Embryonic facial prominence (tissue), 1 donor: ENCODE measurements at regions not wholly inside any gene's neighbourhood (a gene's known extent, or its start where the extent isn't known, plus 50 kb on each side); places are given as distances from the start of the nearest gene placed in this dataset.
A peak's percentile ranks its signal among the peaks of the same experiment; 100 is the strongest.
"Not testable (repeated sequence)": the region's sequence is repeated elsewhere in the genome, so short reads cannot be mapped to it uniquely, and the experiment has no call there.

Source experiments
- DNase-seq: peaks from one replicate; pipeline ENCODE4 v3.0.0-alpha.2; 2016; ENCODE audit errors: extremely low spot score

DNA sequence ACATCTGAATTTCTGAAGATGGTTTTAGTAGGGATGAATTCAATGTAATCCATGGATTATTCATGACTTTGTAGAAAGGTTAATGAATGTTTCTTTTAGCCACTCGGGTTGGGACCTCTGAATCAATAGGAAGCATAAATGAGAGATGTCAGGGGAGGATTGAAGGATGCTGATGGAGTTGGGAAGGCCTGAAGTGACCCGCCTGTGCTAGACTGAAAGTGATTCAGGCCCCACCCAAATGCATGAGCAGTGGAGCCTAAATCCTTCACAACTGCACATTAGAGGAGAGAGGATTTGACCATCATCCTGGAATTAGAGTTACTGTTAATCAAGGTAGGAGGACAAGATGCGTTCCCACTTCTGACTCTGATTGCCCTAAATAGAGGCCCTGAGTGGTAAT lies 162.2 kb upstream of the PTPN20 start:
- not testable (repeated sequence) for DNase-seq

DNA sequence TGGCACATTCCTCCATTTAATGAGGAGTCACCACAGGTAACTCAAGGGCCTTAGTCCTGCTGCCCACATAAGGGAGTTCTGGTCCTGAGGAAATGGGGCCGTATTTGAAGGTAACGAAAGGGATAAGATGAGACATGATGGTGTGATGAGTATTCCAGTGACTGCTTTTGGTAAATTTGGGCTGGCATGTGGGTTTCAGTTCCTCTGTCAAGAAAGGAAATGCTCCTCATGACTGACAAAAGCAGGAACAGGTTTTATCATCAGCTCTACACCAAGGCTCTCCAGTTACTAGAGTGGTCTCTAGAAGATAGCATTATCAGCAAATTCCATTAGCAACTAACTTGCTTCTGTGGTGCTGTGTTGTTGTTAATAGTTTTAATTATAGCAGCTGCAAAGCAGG lies 161.8 kb upstream of the PTPN20 start:
- not testable (repeated sequence) for DNase-seq

DNA sequence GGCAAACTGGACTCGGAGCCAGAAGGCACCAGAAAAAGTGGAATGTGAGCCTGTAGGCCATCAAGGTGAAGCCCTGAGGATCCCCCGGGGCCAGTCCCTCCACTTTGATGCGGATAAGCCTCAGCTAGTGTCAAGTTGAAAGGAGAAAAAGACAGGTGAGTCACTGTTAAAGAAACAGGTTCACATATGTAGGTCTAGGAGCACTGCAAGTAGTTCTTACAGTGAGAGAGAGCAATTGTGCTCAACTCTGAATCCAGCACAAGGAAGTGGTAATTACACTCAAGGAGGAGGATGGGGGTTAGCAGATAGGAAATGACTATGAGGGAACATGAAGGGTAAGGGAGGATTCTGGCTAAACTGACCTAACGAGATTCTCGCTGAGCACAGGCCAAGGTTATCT lies 157.5 kb upstream of the PTPN20 start:
- not testable (repeated sequence) for DNase-seq

DNA sequence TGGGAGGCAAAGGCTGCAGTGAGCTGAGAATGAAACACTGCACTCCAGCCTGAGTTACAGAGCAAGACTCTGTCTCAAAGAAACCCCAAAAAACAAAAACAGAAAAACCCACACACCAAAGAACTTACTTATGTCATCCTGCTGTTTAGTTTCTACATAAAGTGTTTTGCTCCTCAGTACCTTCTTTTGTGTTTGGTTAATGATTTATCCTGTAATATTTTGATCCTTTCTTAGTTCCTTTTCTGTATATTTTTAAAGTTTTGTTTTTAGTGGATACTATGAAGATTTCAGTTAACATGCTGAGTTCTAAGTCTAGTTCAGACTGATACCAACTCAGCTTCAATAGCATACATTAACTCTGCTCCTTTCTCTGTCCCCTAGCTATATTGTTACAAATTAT lies 149.8 kb upstream of the PTPN20 start:
- DNase-seq = not testable (repeated sequence)

DNA sequence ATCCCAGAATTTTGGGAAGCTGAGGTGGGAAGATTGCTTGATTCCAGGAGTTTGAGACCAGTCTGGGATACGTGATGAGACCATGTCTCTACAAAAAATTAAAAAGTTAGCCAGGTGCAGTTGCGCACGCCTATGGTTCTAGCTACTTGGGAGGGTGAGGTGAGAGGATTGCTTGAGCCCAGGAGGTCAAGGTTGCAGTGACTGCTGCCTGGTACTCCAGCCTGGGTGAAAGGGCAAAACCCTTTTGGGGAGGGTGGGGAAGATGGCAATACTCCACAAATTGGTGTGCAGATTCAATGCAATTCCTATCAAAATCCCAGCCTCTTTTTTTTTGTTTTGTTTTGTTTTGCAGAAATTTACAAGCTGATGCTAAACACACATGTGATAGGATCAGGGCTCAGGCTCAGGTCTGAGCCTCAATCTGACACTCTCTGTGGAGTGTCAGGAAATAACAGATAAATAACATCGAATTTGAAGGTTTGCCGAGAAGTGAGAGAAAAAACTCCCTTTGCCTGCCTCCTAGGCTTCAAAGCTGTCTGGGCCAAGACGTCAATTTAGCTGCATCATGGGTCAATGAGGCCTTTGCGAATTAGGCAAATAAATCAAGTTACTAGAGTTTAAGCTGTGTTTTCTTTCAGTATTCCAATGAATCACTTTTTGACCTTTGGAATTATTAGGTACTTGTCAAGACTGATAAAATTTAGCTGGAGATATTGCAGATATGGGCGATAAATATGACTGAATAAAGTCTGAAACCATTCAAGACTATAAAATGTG lies 142.5 kb upstream of the PTPN20 start:
- DNase-seq = not testable (repeated sequence)

DNA sequence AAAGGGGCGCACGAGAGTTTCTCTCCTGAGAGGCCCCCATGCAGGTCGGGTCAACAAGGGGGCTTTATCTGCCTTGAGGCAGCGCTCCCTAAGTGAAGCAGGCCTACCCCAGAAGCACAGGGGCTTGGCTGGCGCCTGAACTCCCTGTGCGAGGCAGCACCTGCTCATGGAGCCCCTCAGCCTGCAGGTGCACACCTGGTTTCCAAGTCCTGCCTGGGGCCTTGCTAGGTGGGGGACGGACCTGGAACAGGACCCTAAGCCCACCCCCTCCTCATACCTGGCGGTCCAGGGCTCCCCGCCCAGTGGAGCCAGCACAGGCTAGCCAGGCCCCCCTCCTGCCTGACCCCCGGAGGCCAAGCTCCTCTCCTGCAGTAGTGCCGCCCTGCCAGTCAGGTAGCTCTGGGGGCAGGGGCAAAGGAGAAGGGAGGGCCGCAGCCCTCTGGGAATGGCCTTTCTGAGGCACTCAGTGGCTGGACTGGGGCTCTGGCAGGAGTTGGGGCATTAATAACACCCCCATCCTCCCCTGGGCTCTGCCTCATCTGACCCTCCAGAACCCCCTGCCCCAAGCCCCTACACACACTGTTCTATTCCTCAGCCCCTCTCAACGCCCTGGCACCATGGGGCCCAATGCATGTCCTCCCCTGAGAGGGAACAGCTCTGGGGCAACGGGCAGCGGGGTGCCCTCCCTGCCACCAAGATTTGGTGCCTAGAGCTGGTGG lies 137.9 kb upstream of the PTPN20 start:
- not testable (repeated sequence) for DNase-seq

DNA sequence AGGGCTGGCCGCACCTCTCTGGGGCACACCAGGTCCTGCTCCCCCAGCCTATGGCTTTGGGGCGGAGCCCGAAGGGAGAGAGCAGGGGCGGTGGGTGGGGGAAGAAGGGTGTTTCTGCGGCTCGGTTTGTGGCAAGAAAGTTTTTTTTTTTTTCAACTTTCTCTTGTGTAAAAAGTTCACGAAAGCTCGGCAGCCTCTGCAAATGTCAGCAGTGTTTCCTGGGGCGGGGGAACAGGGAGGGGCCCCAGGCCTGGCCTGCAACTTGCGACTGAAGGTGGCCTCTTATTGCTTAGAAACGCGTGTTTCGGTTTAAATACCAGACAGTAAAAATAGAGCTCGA lies 137.4 kb upstream of the PTPN20 start:
- DNase-seq = not testable (repeated sequence)

DNA sequence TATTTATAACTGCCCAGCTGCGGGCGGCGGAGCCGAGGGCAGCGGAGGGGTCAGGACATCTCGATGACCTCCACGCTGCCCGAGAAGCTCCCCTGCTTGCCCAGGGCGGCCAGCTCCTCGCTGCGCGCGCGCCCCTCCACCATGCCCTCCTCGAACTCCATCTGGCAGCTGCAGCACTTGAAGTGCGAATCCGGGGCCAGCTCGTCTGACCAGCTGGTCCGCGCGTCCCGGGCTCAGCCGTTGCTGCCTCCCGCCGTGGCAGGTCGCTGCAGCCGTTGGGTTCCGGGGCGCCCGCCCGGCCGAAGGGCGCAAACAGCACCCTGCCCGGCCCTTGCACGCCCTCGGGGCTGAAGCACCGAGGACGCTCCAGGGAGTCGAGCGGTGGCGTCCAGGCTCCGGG lies 136.9 kb upstream of the PTPN20 start:
- DNase-seq = not testable (repeated sequence)

DNA sequence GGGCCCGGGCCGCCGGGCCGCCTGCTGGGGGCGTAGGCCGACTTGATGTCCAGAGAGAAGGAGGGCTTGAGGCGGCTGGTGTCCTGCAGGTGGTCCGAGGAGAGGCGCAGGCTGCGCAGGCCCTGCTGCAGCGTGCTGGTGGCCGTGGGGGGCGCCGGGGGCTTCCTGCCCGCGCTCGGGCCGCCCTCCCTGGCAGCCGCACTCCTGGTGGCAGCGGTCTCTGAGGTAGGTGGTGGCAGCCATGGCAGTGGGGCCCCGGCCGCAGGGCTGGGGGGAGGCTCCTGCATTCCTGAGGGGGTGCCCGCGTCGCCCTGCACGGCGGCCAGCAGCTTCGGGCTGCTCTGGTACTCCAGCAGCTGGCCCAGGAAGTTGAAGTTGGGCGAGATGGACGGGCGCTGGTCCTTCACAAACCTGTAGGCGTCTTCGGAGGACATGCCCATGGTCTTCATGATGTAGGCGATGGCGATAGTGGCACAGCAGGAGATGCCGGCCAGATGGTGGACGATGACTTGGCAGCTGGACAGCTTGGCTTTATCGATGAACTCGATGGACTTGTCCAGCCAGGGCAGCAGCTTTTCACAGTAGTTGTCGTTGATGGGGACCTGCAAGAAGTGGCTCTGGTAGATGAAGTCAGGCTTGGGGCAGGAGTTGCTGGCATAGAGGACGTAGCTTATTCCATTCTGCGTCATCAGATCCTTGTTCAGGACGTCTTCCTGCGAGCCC lies 136.1 kb upstream of the PTPN20 start:
- not testable (repeated sequence) for DNase-seq

DNA sequence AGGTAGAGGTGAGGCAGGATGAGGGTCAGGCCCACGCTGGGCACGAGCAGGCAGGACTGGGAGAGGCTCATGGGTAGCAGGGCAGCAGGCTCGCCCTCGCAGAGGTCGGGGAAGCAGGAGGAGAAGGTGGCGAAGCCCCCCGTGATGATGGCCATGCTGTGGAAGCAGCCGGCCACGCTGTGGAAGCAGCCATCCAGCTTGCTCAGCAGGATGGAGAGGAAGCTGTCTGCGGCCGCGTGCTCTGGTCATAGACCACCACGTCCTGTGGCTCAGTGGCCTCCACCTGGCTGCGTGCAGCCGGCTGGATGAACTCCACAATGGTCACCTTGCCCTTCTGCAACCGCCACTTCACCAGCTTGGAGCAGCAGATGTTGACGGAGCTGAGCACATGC lies 135.6 kb upstream of the PTPN20 start:
- DNase-seq = not testable (repeated sequence)

DNA sequence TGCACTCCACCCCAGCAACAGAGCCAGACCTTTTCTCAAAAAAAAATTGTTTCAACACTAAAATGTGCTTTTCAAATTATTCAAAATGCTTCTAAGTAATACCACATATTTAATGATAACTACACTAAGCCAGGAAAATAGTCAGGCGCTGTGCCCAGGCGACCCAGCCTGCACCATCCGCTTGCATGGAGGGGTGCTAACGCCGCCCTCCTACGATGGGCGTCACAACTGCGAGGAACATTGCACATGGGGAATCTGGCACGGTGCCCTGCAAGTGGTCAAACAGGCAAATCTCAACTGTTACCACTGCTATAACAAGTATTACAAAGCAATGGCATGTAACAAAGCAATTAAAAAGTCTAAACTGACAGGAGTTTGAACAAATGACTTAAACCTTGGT lies 131.7 kb upstream of the PTPN20 start:
- DNase-seq = not testable (repeated sequence)

DNA sequence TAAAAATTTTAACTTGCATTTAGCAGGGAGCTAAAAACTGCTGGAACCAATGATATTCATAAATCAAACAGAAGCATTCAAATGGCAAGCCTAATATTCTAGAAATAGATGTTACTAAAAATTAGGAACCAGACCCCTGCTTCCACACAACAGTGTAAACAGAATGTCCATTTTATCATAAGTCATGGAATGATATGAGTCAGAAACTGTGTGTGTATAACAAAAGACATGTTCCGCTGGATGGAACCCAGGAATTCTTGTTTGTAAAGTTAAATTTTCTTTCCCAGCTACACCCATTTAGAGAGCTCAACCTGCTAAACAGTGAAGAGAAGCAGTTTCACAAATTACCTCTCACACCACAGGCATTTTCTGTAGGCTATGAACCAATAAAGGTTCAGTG lies 131.1 kb upstream of the PTPN20 start:
- DNase-seq = not testable (repeated sequence)

DNA sequence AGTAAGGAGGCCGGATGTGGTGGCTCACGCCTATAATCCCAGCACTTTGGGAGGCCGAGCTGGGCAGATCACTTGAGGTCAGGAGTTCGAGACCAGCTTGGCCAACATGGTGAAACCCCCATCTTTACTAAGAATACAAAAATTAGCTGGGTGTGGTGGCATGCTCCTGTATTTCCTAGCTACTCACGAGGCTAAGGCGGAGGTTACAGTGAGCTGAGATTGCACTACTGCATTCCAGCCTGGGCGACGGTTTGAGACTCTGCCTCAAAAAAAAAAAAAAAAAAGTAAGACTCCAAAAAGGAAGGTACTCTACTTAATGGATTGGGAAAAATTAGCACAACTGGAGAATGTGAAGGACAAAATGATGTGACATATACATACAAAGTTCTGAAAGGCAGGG lies 130.2 kb upstream of the PTPN20 start:
- DNase-seq = not testable (repeated sequence)

DNA sequence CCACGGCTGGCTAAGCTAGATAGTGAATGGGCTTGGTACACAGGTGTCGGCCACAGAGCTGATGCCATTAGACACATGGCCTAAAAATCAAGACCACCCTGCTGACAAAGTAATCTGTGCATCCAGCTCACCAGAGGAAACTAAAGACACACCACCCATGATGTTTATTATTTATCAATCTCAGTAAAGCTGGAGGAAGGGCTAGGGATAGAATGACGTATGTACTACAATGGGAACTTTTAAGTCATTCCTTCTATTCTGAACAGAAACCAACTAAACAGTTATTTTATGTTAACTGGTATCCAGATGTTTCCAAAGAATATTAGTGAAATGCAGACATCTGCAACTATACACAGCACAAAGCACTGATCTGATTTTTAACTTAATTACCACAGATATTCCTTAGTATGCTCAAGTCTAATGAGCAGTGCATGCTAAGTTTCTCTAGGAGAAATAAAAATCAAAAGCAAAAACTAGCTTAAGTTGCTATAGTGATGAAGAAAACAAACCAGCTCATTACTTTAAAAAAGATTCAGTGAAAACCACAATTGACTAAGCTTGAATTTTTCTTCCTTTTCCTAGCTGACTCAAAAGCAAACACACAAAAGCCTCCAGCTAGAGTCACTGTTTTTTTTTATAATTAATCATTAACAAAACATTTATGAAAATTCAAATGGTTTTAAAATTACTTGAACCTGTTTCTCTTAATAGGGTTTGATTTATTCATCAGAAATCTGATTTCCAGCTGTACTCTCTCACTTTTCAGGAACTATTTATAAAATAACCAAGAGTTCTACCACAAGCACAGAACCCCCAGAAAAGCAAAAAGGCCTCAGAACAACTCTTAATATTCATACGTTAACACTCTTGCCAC lies 129.0 kb upstream of the PTPN20 start:
- DNase-seq = peak; percentile 7

DNA sequence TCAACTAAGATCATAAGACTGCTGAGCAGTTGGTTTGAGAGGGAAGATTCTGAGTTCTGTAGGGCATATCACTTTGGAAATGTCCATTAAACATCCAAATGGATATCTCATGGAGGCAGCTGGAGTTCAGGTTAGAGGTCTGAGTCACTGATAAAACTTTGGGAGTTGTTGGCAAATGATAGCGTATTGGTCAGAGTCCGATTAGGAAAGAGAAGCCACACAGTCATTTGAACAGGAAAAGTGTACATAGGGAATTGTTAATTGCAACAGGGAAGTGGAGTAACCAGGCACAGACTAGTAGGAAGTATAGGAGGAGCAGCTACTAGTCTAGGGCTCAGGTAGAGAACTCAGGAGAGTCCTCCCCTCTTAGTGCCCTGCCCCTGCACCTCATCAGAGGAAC lies 126.6 kb upstream of the PTPN20 start:
- DNase-seq = not testable (repeated sequence)

DNA sequence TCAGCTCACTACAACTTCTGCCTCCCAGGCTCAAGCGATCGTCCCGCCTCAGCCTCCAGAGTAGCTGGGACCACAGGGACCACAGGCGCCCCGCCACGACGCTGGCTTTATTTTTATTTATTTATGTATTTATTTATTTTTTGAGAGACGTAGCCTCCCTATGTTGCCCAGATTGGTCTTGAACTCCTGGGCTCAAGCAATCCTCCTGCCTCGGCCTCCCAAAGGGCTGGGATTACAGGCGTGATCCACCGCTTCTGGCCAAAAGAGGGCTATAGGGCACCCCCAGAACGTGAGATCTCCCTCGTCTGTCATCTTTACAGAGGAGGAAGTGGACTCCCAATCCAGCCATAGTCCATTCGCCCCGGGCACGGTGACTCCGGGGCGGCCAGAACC lies 125.1 kb upstream of the PTPN20 start:
- not testable (repeated sequence) for DNase-seq

DNA sequence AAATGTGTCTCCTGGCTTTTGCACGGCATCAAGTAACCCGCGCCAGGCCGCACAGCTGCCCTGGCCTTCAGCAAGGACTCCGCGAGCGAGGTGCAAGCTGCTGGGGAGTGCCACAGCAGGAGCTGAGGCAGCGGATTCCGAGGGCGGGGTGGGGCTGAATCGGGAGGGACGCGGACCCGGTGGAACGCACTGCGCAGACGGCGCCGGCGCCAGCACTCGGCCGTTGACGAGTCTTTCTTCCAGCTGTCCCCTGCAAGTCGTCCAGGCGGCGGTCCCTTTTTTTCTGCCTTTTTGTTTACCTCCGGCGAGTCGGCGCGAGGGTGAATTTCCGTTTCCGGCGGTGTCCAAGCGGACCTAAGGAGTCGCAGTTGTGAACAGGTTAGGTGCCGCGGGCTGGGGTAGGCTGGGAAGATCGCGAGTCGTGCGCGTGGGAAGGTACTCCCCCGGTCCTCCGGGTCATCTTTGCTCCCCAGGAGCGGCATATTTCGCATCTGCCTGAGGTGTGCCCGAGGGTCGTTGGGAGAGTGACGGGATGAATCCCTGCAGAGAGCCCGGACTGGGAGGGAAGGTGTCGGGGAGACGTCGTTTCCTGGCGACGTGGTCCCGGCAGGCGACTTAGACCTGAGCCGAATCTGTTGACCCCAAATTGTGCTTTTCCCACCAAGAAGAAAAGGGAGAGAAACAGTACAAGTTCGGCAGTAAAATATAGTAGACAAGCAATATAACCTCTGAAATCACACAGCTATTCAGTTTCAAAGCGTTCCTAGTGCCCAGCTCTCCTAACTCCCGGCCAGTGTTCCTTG lies 124.5 kb upstream of the PTPN20 start:
- not testable (repeated sequence) for DNase-seq

DNA sequence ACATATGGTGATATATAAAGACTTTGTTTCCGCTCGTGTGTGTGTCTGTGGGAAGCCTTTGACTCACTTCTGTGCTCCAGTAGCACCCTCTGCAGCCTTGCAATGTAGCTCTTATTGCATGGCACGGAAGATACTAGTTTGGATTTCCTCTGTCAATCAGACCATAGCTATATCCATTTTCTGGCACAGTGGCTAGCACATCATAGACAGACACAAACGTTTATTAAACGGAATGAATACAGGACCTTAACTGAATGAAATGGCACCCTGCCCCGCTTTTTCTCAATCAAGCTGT lies 124.0 kb upstream of the PTPN20 start:
- peak; percentile 32 for DNase-seq

DNA sequence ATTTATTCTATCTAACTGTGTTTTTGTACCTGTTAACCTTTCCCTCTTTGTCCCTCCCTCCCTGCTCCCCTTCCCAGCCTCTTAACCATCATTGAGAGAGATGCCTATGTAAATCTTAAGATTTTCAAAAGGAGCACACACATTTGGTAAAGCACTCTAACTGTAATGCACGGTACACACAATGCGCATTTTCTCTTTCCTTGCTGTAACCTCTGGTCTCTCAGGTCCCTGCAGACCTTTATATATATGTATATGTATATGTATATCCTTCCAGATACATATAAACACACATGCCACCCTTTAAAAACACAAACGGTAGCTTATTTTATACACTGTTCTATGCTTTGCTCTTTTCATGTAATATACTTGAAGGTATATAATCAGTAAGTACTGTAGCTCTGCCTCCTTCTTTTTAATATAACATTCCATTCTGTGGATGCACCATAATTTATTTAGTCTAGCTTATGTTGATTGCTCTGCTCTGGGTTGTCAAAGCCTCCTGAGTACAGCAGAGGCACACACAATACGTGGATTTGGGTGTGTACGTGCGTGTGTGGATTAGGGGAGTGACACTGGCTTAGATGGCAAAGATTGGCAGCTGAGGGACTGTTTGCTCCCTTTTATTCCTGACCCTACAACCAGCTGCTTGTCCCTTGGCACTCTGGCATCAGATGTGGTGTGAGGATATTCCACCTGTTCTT lies 118.4 kb upstream of the PTPN20 start:
- not testable (repeated sequence) for DNase-seq

DNA sequence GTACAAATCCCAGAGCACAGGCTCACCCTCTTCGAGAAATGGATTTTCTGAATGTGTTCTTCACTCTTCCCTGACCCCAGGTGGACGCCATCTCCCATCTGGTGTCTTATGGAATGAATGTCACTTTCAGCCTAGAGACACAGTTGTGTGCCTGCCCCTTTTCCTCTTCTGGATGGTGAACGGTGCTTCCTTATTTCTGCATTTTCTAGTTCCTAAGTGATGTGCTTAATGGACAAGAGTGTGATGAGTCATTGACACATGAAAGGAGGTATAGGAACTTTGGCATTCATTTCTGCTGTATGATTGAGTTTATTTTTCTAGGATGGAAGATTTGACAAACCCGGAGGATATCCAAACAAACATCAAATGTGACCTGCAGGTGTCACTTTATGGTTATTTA lies 114.9 kb upstream of the PTPN20 start:
- not testable (repeated sequence) for DNase-seq
